Keratinocyte (primary cell): ENCODE measurements at regions not wholly inside any gene's neighbourhood (a gene's known extent, or its start where the extent isn't known, plus 50 kb on each side); places are given as distances from the start of the nearest gene placed in this dataset.

Source experiments
- DNase-seq: peaks from one replicate; pipeline ENCODE4 v3.0.0-alpha.2; 2011; ENCODE audit warnings: low read depth, missing footprints, low spot score
- FAIRE-seq: peaks from 2 replicates; lab custom pipeline; 2011; peaks lifted over from hg19 to GRCh38; lab: Jason Lieb, UNC
- H2AFZ ChIP-seq: 2 replicates; pipeline ENCODE4 v1.6.0; 2012; ENCODE audit warnings: low read length, control low read depth, inconsistent platforms; ENCODE audit not compliant: control insufficient read depth
- H3K27ac ChIP-seq: 2 replicates; pipeline ENCODE4 v1.5.1; 2011; ENCODE audit warnings: low read length; ENCODE audit not compliant: control insufficient read depth, insufficient read depth
- H3K27me3 ChIP-seq: 3 replicates; pipeline ENCODE4 v1.6.0; 2011; ENCODE audit warnings: low read length; ENCODE audit not compliant: control insufficient read depth, insufficient read depth; ENCODE audit errors: extremely low read depth
- H3K36me3 ChIP-seq, 2 experiments: 2 replicates in 1 of 2; 3 replicates in 1 of 2; pipeline ENCODE4 v1.5.1; 2011; ENCODE audit warnings: low read length in 2 of 2, mild to moderate bottlenecking in 1 of 2; ENCODE audit not compliant: control insufficient read depth in 2 of 2, insufficient read depth in 2 of 2; ENCODE audit errors: extremely low read depth in 1 of 2
- H3K4me1 ChIP-seq: 3 replicates; pipeline ENCODE4 v1.5.1; 2011; ENCODE audit warnings: low read length; ENCODE audit not compliant: control insufficient read depth, insufficient read depth; ENCODE audit errors: extremely low read depth
- H3K4me2 ChIP-seq: 3 replicates; pipeline ENCODE4 v1.6.0; 2011; ENCODE audit warnings: low read depth, low read length; ENCODE audit not compliant: control insufficient read depth, insufficient read depth; ENCODE audit errors: extremely low read depth
- H3K4me3 ChIP-seq, 3 experiments: fragments of 200-600 bp in 1 of 3; sonication (generic) in 1 of 3; 2 replicates in 2 of 3; 3 replicates in 1 of 3; pipeline ENCODE4 v1.5.1; 2011 to 2016; ENCODE audit warnings: low read length in 3 of 3, mild to moderate bottlenecking in 3 of 3, control low read depth in 2 of 3, inconsistent platforms in 1 of 3, low read depth in 1 of 3, mixed read lengths in 1 of 3, mixed run types in 1 of 3, moderate library complexity in 1 of 3; ENCODE audit not compliant: control insufficient read depth in 2 of 3, insufficient read depth in 2 of 3; ENCODE audit errors: extremely low read depth in 1 of 3
- H3K79me2 ChIP-seq: 2 replicates; pipeline ENCODE4 v1.6.0; 2012; ENCODE audit warnings: low read length; ENCODE audit not compliant: control insufficient read depth, insufficient read depth
- H3K9ac ChIP-seq: 3 replicates; pipeline ENCODE4 v1.6.0; 2011; ENCODE audit warnings: low read length; ENCODE audit not compliant: control insufficient read depth, insufficient read depth; ENCODE audit errors: extremely low read depth
- H3K9me1 ChIP-seq: 3 replicates; pipeline ENCODE4 v1.6.0; 2011; ENCODE audit warnings: low read length; ENCODE audit not compliant: control insufficient read depth, insufficient read depth; ENCODE audit errors: extremely low read depth
- H3K9me3 ChIP-seq: 2 replicates; pipeline ENCODE4 v1.5.1; 2012; ENCODE audit warnings: low read depth, low read length; ENCODE audit not compliant: control insufficient read depth
- H4K20me1 ChIP-seq: 3 replicates; pipeline ENCODE4 v1.6.0; 2011; ENCODE audit warnings: low read length; ENCODE audit not compliant: control insufficient read depth, insufficient read depth; ENCODE audit errors: extremely low read depth
- EZH2 ChIP-seq: IDR thresholded peaks from one replicate; pipeline ENCODE4 v1.6.1; 2012; ENCODE audit warnings: inconsistent platforms, mild to moderate bottlenecking, low read length, moderate library complexity
- dilution Hi-C: fragments of 300-500 bp; cut with MboI; formaldehyde crosslinking; loops from one replicate; pipeline ENCODE4 v1.7.0; 2020; ENCODE audit warnings: low sequenced_read_pairs; ENCODE audit not compliant: extremely low pct_ligation_motif_present
- TF ChIP-seq, protein P1 (sequence below), 3 experiments: IDR thresholded peaks in 1 of 3; conservative IDR thresholded peaks in 1 of 3; optimal IDR thresholded peaks in 1 of 3; 2 replicates in 2 of 3; 3 replicates in 1 of 3; pipeline versions ENCODE3 to v1.5.1; 2011; ENCODE audit warnings: low read length in 3 of 3, mild to moderate bottlenecking in 3 of 3, moderate library complexity in 2 of 3, control low read depth in 1 of 3, inconsistent platforms in 1 of 3; ENCODE audit not compliant: insufficient read depth in 2 of 3; ENCODE audit errors: extremely low read depth in 1 of 3

DNA sequence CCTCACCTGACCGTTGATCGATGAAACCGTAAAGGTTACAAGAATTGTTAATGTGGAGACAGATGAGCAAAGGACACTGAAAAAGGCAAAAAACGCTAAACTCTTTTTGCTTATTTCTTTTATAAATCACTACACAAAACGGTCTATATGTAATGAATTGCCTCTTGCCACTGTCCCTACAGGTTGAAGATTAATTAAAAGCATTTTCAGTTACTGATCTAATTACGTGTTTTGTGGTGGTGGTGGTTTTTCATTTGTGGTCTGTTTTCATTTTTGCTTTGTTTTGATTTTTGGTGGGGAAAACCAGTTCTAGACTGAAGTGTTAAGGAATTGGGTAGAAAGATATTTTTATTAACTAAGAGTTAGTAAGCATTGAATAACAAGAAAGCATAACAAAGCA is 299.2 kb upstream of the LRRN1 start:
- no peaks in the 10 kb centered on the region for H3K9me3 ChIP-seq
- no peaks in the 10 kb centered on the region for H3K4me1 ChIP-seq
- H3K9ac ChIP-seq: no peak overlapping the region
- no peak overlapping the region for H2AFZ ChIP-seq
- H3K4me2 ChIP-seq: no peak overlapping the region
- no peaks in the 10 kb centered on the region for H3K27me3 ChIP-seq
- H3K79me2 ChIP-seq: no peaks in the 10 kb centered on the region
- no peaks in the 10 kb centered on the region for H3K9me1 ChIP-seq
- DNase-seq (no peak), FAIRE-seq (no peak)
- no peak overlapping the region for H3K4me3 ChIP-seq
- no peaks in the 10 kb centered on the region for H4K20me1 ChIP-seq
- no peak for TF ChIP-seq EZH2
- TF ChIP-seq, protein P1, sequence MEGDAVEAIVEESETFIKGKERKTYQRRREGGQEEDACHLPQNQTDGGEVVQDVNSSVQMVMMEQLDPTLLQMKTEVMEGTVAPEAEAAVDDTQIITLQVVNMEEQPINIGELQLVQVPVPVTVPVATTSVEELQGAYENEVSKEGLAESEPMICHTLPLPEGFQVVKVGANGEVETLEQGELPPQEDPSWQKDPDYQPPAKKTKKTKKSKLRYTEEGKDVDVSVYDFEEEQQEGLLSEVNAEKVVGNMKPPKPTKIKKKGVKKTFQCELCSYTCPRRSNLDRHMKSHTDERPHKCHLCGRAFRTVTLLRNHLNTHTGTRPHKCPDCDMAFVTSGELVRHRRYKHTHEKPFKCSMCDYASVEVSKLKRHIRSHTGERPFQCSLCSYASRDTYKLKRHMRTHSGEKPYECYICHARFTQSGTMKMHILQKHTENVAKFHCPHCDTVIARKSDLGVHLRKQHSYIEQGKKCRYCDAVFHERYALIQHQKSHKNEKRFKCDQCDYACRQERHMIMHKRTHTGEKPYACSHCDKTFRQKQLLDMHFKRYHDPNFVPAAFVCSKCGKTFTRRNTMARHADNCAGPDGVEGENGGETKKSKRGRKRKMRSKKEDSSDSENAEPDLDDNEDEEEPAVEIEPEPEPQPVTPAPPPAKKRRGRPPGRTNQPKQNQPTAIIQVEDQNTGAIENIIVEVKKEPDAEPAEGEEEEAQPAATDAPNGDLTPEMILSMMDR (optimal IDR thresholded peaks at IDR 0.05 in 1 of 3, IDR thresholded peaks at IDR 0.05 in 1 of 3, conservative IDR thresholded peaks at IDR 0.05 in 1 of 3; ENCODE audit: extremely low read depth in 1 of 3, insufficient read depth in 2 of 3, low read length in 3 of 3): no peak
- H3K27ac ChIP-seq: no peak overlapping the region
- dilution Hi-C loops: no loop called here
- no peaks in the 10 kb centered on the region for H3K36me3 ChIP-seq

DNA sequence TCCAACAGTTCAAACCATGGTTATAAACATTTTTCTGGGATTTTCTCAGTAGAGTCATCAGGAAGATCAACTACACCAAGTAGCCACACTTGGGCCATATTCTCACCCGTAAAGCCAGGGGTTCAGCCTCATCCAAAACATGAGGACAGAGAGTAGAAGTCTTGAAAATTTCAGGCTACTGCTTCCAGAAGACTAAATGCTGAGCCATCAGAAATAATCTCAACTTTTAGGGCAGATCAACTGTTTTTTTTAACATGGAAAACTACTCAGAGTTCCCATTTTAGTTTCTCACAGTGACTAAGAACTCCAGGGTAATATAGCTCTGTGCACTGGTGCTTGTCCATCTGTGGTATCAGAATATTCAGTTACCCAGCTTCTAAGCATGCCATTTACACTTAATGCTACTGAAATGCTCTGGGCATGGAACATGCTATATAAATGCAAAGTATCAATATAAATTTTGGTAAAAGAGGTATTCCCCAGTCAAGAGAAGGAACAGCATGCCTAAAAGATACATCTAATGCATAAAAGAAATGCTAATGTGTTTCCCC is 300.1 kb upstream of the LRRN1 start:
- FAIRE-seq (no peak), DNase-seq (no peak)
- no peak overlapping the region for H3K4me2 ChIP-seq
- H3K27me3 ChIP-seq: no peaks in the 10 kb centered on the region
- H3K9me3 ChIP-seq: no peaks in the 10 kb centered on the region
- no peaks in the 10 kb centered on the region for H3K4me1 ChIP-seq
- no peaks in the 10 kb centered on the region for H3K9me1 ChIP-seq
- no peaks in the 10 kb centered on the region for H3K36me3 ChIP-seq
- H3K9ac ChIP-seq: no peak overlapping the region
- no peaks in the 10 kb centered on the region for H3K79me2 ChIP-seq
- no peak overlapping the region for H2AFZ ChIP-seq
- TF ChIP-seq EZH2: no peak
- TF ChIP-seq, protein P1 (optimal IDR thresholded peaks at IDR 0.05 in 1 of 3, IDR thresholded peaks at IDR 0.05 in 1 of 3, conservative IDR thresholded peaks at IDR 0.05 in 1 of 3; ENCODE audit: extremely low read depth in 1 of 3, insufficient read depth in 2 of 3, low read length in 3 of 3): no peak
- H3K27ac ChIP-seq: no peak overlapping the region
- no peak overlapping the region for H3K4me3 ChIP-seq
- H4K20me1 ChIP-seq: no peaks in the 10 kb centered on the region
- dilution Hi-C loops: no loop called here
